Testis (tissue), 2 donors: ENCODE measurements at regions not wholly inside any gene's neighbourhood (a gene's known extent, or its start where the extent isn't known, plus 50 kb on each side); places are given as distances from the start of the nearest gene placed in this dataset.
A peak's percentile ranks its signal among the peaks of the same experiment; 100 is the strongest.

Experiments
- DNase-seq: peaks from one replicate; pipeline ENCODE4 v3.0.0-alpha.2; 2019
- H3K27ac ChIP-seq, 2 donors: fragments of 200-600 bp; sonication (generic); one replicate each; pipeline ENCODE4 v1.5.1; 2019
- H3K27me3 ChIP-seq: fragments of 200-600 bp; sonication (generic); one replicate; pipeline ENCODE4 v1.5.1; 2019
- H3K36me3 ChIP-seq: fragments of 200-600 bp; sonication (generic); one replicate; pipeline ENCODE4 v1.5.1; 2017; ENCODE audit warnings: low read depth; ENCODE audit errors: missing control alignments
- H3K4me1 ChIP-seq: fragments of 200-600 bp; sonication (generic); one replicate; pipeline ENCODE4 v1.5.1; 2019
- H3K4me3 ChIP-seq, 2 donors: fragments of 200-600 bp; sonication (generic); one replicate each; pipeline ENCODE4 v1.5.1; 2017 to 2019
- H3K9me3 ChIP-seq: fragments of 200-600 bp; sonication (generic); one replicate; pipeline ENCODE4 v1.5.1; 2017
- POLR2A ChIP-seq: fragments of 450-650 bp; IDR thresholded peaks from one replicate; pipeline ENCODE4 v1.6.1; 2017; ENCODE audit warnings: antibody characterized with exemption, mild to moderate bottlenecking, moderate library complexity
- WGBS, 2 donors: methylation state at CpG; one replicate each; pipeline ENCODE4 v1.1.5; 2018; 5-methylcytosine and 5-hydroxymethylcytosine counted together
- intact Hi-C: fragments of 100-400 bp; cut with DNase I; formaldehyde crosslinking; loops from one replicate; pipeline ENCODE4 v1.15.1; 2023; ENCODE audit warnings: low total_unique reads
- TF ChIP-seq, protein P1 (sequence below), 3 experiments: fragments of 450-650 bp in 2 of 3; fragments of 200-600 bp in 1 of 3; sonication (generic) in 1 of 3; IDR thresholded peaks; one replicate each; pipeline ENCODE4 v1.5.1; 2016 to 2019; ENCODE audit warnings: antibody characterized with exemption in 3 of 3, mild to moderate bottlenecking in 2 of 3, moderate library complexity in 1 of 3

DNA sequence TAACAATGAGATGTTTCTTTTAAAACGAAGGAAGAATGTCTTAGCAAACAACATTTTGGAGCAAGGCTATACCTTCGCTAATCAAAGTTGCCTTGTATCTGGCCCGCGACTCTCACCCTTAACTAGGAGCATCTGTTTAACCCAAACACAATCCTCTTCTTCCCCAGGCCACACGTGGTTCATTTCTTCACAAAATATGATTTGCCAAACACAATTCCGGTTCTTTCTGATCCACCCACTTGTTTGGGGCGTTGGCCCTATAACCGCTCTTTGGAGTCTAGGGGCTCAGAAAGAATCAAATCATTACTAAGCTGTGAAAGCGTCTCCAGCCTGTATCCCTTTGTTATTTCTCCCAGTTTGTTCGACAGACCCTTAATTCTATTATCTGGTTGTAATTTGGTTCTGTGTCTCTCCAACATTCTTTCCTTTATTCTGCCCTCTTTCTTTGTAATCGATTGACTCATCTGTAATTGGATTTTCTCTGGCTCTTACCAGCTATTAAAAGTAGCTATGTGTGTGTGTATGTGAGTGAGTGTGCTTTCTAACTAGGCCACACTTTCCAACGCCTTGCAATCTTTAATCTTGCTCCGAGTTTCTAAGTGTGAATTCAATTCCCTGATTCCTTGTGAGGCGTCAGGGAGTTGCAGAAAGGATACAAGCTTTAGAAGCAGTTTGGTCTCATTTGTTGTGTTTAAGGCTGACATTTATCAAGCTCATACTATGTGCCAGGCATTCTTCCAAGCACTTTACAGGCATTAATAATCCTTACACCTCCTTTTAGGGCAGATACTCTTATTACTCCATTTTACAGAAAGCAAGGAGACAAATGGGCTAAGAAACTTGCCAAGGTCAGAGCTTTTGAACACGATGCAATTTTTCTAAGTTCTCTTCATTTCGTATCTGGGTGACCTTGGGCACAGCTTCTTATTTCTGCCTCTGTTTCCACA is 138.6 kb upstream of the CPEB2 start:
- DNase-seq, result no peak
- Histone ChIP-seq H3K4me3 (peak overlapping the region; percentile 36 to 54), H3K27me3 (no peaks in the 10 kb centered on the region), H3K4me1 (peaks cover 16% of the 10 kb centered on the region), H3K27ac (no peak overlapping the region), H3K36me3 (no peaks in the 10 kb centered on the region), H3K9me3 (no peaks in the 10 kb centered on the region)
- 42 to 59% methylated on average over 16 of the region's 16 CpGs for WGBS, 2 donors
- TF ChIP-seq, protein P1, sequence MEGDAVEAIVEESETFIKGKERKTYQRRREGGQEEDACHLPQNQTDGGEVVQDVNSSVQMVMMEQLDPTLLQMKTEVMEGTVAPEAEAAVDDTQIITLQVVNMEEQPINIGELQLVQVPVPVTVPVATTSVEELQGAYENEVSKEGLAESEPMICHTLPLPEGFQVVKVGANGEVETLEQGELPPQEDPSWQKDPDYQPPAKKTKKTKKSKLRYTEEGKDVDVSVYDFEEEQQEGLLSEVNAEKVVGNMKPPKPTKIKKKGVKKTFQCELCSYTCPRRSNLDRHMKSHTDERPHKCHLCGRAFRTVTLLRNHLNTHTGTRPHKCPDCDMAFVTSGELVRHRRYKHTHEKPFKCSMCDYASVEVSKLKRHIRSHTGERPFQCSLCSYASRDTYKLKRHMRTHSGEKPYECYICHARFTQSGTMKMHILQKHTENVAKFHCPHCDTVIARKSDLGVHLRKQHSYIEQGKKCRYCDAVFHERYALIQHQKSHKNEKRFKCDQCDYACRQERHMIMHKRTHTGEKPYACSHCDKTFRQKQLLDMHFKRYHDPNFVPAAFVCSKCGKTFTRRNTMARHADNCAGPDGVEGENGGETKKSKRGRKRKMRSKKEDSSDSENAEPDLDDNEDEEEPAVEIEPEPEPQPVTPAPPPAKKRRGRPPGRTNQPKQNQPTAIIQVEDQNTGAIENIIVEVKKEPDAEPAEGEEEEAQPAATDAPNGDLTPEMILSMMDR (IDR thresholded peaks at IDR 0.05), result no peak
- TF ChIP-seq POLR2A, result no peak
- intact Hi-C loops, result no loop called here

DNA sequence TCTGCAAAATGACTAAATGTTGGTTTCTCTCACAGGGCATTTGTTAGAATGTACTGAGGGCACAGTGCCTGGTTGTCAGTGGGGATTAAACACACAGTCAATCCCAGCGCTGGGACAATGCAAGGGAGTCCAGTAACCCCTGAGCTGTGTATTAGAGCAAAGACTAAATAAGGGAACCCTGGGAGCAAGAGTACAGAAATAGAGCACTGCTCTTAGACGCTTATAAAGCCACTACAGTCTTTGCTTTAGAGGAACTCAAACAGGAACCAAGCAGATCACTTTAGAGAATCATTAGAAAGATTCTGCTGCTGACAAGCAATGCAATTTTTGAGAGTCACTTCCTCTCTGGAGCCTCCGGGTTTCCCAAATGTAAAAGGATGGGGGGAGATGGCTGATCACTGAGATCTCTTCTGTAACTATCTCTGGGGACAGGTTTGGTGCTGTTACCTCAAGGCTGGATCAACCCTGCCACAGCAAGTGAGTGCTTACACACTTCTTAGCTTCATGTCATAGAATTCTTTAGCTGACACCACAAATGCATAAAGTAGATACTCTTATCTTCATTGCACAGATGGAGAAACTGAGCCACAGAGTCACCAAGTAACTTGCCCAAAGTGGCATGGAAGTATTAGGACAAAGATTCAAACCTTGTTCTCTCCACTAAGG is 137.8 kb upstream of the CPEB2 start:
- no peaks in the 10 kb centered on the region for H3K36me3 ChIP-seq
- no peak overlapping the region for H3K27ac ChIP-seq
- WGBS, 2 donors, result 53 to 57% methylated on average over 3 of the region's 3 CpGs
- no peak overlapping the region for H3K4me3 ChIP-seq
- peaks cover 16% of the 10 kb centered on the region for H3K4me1 ChIP-seq
- no peaks in the 10 kb centered on the region for H3K9me3 ChIP-seq
- H3K27me3 ChIP-seq, result no peaks in the 10 kb centered on the region
- TF ChIP-seq, protein P1 (IDR thresholded peaks at IDR 0.05), result no peak
- TF ChIP-seq POLR2A, result no peak
- DNase-seq, result no peak
- intact Hi-C loops, result no loop called here

DNA sequence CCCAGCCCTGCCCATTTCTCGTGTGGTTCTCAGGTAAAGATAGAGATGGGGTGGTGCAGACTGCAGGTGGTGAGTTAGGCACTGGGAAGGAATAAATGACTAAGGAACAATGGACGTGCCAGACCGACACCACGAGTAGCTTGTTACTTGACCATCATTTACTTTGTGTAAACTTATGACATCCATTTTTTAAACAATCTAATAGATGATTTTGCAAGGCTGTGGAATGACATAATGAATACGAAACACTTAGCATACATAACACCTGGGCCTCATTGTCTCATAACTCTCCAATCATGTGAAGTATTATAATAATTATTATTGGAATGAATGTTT is 137.3 kb upstream of the CPEB2 start:
- Histone ChIP-seq H3K27me3 (no peaks in the 10 kb centered on the region), H3K36me3 (no peaks in the 10 kb centered on the region), H3K27ac (no peak overlapping the region), H3K9me3 (no peaks in the 10 kb centered on the region), H3K4me3 (no peak overlapping the region), H3K4me1 (peaks cover 16% of the 10 kb centered on the region)
- WGBS, 2 donors, result 78 to 92% methylated on average over 5 of the region's 5 CpGs
- TF ChIP-seq, protein P1 (IDR thresholded peaks at IDR 0.05), result no peak
- TF ChIP-seq POLR2A, result no peak
- intact Hi-C loops, result no loop called here
- no peak for DNase-seq

DNA sequence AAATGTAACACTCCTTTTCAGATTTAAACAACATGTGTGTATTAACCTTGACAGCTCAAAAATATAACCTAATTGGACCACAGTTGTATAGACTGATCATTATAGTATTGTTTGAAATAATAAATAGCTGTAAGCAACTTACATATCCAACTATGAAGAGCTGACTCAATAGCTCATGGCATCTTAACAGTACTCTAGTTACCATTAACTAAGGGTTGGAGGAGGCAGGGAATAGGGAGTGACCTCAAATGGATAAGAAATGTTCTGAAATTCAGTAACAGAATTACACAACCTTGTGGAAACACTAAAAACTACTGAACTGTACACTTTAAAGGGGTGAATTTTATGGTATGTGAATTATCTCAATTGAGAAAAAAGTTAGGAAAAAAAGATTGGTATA is 136.5 kb upstream of the CPEB2 start:
- no peaks in the 10 kb centered on the region for H3K36me3 ChIP-seq
- no peak for TF ChIP-seq POLR2A
- TF ChIP-seq, protein P1 (IDR thresholded peaks at IDR 0.05), result no peak
- H3K4me1 ChIP-seq, result peaks cover 16% of the 10 kb centered on the region
- no peak overlapping the region for H3K4me3 ChIP-seq
- H3K27me3 ChIP-seq, result no peaks in the 10 kb centered on the region
- no peak overlapping the region for H3K27ac ChIP-seq
- intact Hi-C loops, result no loop called here
- no peaks in the 10 kb centered on the region for H3K9me3 ChIP-seq
- DNase-seq, result no peak
